ENCODE measurements at regions not wholly inside any gene's neighbourhood (a gene's known extent, or its start where the extent isn't known, plus 50 kb on each side); places are given as distances from the start of the nearest gene placed in this dataset.

DNA sequence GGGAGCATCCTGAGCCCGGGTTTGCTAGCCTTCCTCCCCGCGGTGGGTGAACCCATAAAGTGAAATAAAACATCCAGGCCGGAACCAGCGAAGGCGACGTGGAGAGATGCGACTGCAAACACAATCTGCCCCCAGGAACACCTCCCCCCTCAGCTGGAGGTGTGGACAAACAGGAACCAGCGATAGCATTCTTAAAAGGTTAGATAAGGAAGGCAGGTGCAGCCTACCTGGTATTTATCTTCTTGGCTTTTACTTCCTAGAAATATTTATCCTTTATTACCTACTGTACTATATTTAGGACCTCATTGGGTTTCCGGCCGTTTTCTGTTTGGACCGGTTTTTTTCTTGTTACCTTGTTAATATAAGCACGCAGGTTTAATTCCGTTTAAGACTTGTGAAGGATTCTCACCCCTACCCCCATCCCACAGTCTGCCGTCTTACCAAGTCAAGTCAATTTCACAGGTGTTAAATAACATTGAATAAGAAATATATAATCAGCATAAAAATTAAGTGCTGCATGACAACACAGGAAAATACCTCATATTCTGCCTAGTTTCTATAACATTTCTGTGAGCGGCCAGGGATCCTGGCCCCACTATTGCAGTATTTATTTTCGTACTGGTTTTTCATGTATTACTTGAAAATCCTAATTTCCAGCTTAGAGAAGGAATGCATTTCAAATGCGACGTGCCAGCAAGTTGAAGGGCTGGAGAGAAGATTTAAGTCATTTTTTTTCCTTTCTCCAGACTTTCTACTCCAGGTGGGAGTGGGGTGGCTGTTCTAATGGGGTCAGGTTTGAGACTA is 224.0 kb upstream of the ID2 start:
- no peak overlapping the region for H3K27ac Mint-ChIP-seq
- peaks cover 12% of the 10 kb centered on the region for H3K4me1 Mint-ChIP-seq (ENCODE audit: low read depth)
- peaks cover 53% of the 10 kb centered on the region for H3K27me3 Mint-ChIP-seq
- H3K4me3 Mint-ChIP-seq: no peak overlapping the region
- no peaks in the 10 kb centered on the region for H3K9me3 Mint-ChIP-seq
- no peaks in the 10 kb centered on the region for H3K36me3 Mint-ChIP-seq (ENCODE audit: low read depth)
- intact Hi-C loops (cut with micrococcal nuclease): no loop called here

DNA sequence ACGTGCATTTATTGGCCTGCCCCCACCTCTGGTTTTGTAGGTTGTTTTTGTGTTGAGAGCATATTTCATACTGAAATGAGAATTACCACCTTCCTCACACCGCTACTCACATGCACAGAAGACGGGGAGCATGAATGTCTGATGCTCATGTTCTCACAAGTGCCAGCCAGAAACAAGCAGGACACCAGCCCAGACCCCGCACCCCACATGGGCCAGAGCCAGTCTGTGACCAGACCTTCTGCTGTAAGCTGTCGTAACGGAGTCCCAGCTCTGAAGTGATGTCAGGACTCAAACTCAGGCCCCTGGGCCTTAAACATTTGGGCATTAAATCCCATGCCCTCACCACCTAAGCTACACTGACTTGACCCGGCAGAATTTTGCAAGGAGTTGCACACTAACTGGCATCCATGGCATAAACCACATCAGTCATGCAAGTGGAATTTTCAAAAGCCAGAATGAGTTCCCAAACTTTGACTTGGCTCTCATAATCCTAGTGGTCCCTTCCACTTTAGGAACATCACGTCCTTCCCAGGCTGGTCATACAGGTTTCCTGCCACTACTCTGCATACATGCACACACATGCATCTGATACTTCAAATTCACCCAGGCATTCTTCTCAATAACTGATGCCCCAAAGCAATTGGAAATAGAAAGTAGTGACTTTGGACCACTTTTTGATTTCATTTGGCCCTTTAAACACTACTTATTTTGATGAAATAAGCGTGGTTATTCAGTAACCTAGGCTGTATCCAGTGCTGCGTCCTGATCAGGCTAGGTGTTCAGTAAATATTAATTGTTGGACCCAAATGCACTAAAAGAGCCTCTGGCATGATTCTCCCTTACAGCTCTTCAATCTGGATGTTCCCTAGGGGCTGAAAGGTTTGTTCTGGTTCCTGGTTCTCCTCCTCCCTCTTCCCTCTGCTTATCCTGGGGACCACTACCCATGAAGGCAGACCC is 223.1 kb upstream of the ID2 start:
- Mint-ChIP-seq H3K27ac (no peak overlapping the region), H3K4me3 (no peak overlapping the region), H3K9me3 (no peaks in the 10 kb centered on the region), H3K4me1 (ENCODE audit: low read depth) (peaks cover 12% of the 10 kb centered on the region), H3K36me3 (ENCODE audit: low read depth) (no peaks in the 10 kb centered on the region), H3K27me3 (peaks cover 54% of the 10 kb centered on the region)
- intact Hi-C loops (cut with micrococcal nuclease): no loop called here

DNA sequence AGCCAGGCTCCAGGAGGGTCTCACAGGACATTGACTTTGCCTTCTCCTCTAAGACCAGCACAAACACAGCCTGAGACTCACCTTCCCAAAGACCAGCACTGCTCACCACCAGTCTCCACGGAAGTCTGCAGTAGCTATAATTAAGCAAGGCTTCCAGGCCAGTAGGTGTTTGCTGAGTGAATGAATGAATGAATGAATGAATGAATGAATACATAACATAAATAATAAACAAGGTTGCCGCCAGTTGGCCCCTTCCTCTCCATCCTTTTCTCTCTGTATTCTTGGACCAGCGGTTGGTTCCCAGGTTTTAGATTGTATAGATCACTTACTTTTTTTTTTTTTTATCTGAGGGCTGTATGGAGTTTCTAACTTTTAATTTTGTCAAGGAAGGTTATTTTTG is 222.4 kb upstream of the ID2 start:
- Mint-ChIP-seq H3K36me3 (ENCODE audit: low read depth) (no peaks in the 10 kb centered on the region), H3K4me1 (ENCODE audit: low read depth) (peaks cover 12% of the 10 kb centered on the region), H3K9me3 (no peaks in the 10 kb centered on the region), H3K4me3 (no peak overlapping the region), H3K27ac (no peak overlapping the region), H3K27me3 (peaks cover 53% of the 10 kb centered on the region)
- intact Hi-C loops (cut with micrococcal nuclease): no loop called here

GRCh38 chr2:8461341-8461740 is 220.5 kb upstream of the ID2 start:
- Mint-ChIP-seq H3K36me3 (ENCODE audit: low read depth) (no peaks in the 10 kb centered on the region), H3K4me1 (ENCODE audit: low read depth) (peaks cover 5% of the 10 kb centered on the region), H3K4me3 (no peak overlapping the region), H3K27ac (no peak overlapping the region), H3K27me3 (peaks cover 36% of the 10 kb centered on the region), H3K9me3 (no peaks in the 10 kb centered on the region)
- intact Hi-C loops (cut with micrococcal nuclease): no loop called here

DNA sequence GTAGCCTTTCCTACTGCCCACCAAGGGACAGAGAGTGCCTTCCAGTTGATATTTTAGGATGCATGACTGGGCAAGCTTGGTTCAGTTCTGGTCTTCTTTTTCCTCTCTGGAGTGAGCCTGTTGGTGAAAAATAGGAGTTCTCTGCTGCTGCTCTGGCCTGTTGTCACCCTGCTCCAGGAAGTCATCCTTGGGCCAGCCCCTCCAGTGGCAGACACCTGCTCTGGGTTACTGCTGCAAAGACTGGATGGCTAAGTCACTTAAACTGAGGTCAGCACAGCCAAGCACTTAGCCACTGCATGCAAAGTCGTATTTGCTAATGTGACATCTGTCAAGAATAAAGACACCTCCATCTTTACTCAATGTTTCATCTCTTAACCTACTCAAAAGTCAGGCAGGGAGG is 219.6 kb upstream of the ID2 start:
- Mint-ChIP-seq H3K27me3 (peaks cover 28% of the 10 kb centered on the region), H3K36me3 (ENCODE audit: low read depth) (no peaks in the 10 kb centered on the region), H3K4me1 (ENCODE audit: low read depth) (peaks cover 5% of the 10 kb centered on the region), H3K4me3 (no peak overlapping the region), H3K27ac (no peak overlapping the region), H3K9me3 (no peaks in the 10 kb centered on the region)
- intact Hi-C loops (cut with micrococcal nuclease): no loop called here

GRCh38 chr2:8462899-8463648 is 218.8 kb upstream of the ID2 start:
- Mint-ChIP-seq H3K27ac (no peak overlapping the region), H3K4me3 (no peak overlapping the region), H3K27me3 (peaks cover 21% of the 10 kb centered on the region), H3K36me3 (ENCODE audit: low read depth) (no peaks in the 10 kb centered on the region), H3K9me3 (no peaks in the 10 kb centered on the region), H3K4me1 (ENCODE audit: low read depth) (no peaks in the 10 kb centered on the region)
- intact Hi-C loops (cut with micrococcal nuclease): no loop called here

DNA sequence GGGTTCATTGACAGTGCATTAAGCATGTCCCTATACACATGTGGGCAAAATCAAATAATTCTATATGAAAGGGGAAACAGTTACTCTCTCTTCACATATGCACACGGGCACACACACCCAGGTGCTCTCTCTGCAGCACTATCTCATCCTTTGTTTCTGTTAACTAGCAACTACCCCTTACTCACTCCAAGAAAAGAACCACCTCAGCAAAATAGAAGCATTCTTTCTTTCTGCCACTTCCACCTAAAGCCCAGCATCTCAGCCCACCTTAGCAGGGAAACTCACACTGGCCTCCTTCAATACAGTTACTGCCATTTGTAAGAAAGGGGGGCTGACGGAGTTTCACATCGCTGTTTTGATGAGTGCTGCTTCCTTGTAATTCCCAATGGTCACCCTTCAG is 216.3 kb upstream of the ID2 start:
- H3K27me3 Mint-ChIP-seq: peaks cover 5% of the 10 kb centered on the region
- H3K4me3 Mint-ChIP-seq: no peak overlapping the region
- no peaks in the 10 kb centered on the region for H3K36me3 Mint-ChIP-seq (ENCODE audit: low read depth)
- H3K4me1 Mint-ChIP-seq (ENCODE audit: low read depth): peaks cover 9% of the 10 kb centered on the region
- no peak overlapping the region for H3K27ac Mint-ChIP-seq
- intact Hi-C loops (cut with micrococcal nuclease): no loop called here
- H3K9me3 Mint-ChIP-seq: no peaks in the 10 kb centered on the region

- Mint-ChIP-seq H3K27ac (no peak overlapping the region), H3K4me1 (ENCODE audit: low read depth) (peaks cover 44% of the 10 kb centered on the region), H3K4me3 (no peak overlapping the region), H3K9me3 (no peaks in the 10 kb centered on the region), H3K27me3 (peaks cover 7% of the 10 kb centered on the region), H3K36me3 (ENCODE audit: low read depth) (no peaks in the 10 kb centered on the region)
- intact Hi-C loops (cut with micrococcal nuclease): no loop called here
Observed at GRCh38 chr2:8469709-8470493, 212.0 kb upstream of the ID2 start.

DNA sequence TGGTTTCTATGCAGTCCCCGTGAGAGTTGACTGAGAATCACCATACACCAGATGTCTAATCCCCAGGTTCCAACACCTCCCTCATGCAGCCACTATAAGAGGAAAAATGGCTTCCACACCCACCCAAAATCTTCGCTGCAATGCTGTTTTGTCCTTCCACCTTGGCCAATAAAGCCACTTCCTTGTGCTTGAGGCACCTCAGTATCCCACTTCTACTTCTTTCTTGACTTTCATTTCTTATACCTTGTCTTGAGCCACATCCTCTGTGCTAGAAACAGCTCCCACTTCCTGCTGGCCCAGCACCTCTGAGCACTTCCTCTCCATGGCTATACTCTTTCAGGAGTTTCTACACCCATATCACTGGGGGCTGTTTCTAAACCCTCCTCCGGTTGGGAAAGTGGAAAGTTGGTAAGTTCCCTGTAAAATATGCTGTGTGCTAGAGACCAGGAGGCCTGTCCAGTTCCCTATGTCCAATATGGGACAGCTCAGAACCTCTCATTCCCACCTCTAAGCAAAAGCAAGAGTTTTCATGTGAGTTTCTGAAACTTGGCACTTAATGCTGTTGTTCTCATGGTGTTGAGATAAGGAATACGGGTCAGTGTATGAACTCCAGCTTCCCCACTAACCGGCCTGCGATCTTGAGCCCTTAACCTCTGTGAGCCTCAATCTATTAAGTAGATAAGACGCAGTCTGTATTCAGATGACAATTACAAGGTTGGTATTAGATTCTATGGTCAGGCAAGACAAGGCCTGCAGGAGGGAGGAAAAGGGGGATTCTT is 209.1 kb upstream of the ID2 start:
- H3K27me3 Mint-ChIP-seq: peaks cover 21% of the 10 kb centered on the region
- no peaks in the 10 kb centered on the region for H3K36me3 Mint-ChIP-seq (ENCODE audit: low read depth)
- no peaks in the 10 kb centered on the region for H3K9me3 Mint-ChIP-seq
- peaks cover 70% of the 10 kb centered on the region for H3K4me1 Mint-ChIP-seq (ENCODE audit: low read depth)
- H3K4me3 Mint-ChIP-seq: no peak overlapping the region
- no peak overlapping the region for H3K27ac Mint-ChIP-seq
- intact Hi-C loops (cut with micrococcal nuclease): no loop called here

- no peak overlapping the region for H3K27ac Mint-ChIP-seq
- peaks cover 85% of the 10 kb centered on the region for H3K4me1 Mint-ChIP-seq (ENCODE audit: low read depth)
- H3K9me3 Mint-ChIP-seq: no peaks in the 10 kb centered on the region
- peaks cover 28% of the 10 kb centered on the region for H3K27me3 Mint-ChIP-seq
- intact Hi-C loops (cut with micrococcal nuclease): no loop called here
- H3K4me3 Mint-ChIP-seq: no peak overlapping the region
- H3K36me3 Mint-ChIP-seq (ENCODE audit: low read depth): no peaks in the 10 kb centered on the region
Observed at GRCh38 chr2:8475349-8476031, 206.4 kb upstream of the ID2 start.

DNA sequence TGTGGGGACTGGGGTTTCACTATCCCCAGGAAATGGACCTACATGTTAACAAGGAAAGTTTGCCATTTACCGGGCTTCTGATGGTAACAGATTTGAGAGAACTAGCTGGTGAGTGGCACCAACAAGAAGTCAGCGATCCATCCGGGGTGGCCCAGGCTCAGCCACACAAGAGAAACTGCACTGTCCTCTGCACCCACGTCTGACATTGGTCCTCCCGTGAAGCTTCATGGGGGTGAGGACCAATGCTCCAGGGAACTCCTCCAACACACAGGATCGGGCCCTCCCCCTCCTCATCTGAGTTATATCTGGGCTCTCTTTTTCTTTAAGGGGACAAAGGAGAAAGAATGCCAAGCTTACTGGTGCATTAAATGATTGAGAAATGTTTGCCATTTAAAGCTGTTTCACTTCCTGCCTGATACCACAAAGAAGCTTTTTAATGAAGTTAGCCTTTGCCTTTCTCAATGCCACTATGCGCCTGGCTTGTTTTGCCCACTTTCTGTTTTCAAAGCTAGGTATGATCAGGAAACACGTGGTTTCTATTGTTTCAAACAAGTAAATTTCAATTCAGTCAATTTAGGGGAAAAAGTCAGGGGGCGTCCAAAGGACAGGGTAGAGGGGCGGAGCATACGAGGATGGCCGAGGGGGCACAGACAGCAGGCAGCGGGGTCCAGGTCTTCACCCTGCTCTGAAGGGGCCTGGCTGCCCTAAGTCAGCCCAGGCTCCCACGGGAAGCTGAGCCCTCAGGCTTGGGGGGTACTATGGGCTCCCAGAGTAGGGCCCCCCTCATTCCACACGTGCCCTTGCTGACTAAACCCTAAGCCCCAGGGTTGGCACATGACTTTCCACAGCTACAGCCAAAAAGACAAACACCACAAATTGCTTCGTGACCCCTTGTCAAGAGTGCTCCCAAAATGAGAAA is 204.0 kb upstream of the ID2 start:
- H3K4me3 Mint-ChIP-seq: peak overlapping the region; percentile 44
- no peaks in the 10 kb centered on the region for H3K36me3 Mint-ChIP-seq (ENCODE audit: low read depth)
- peaks cover 81% of the 10 kb centered on the region for H3K4me1 Mint-ChIP-seq (ENCODE audit: low read depth)
- H3K9me3 Mint-ChIP-seq: no peaks in the 10 kb centered on the region
- peak overlapping the region; percentile 25 for H3K27ac Mint-ChIP-seq
- intact Hi-C loops (cut with micrococcal nuclease): no loop called here
- peaks cover 28% of the 10 kb centered on the region for H3K27me3 Mint-ChIP-seq

- peaks cover 28% of the 10 kb centered on the region for H3K27me3 Mint-ChIP-seq
- no peaks in the 10 kb centered on the region for H3K36me3 Mint-ChIP-seq (ENCODE audit: low read depth)
- no peak overlapping the region for H3K4me3 Mint-ChIP-seq
- peak overlapping the region; percentile 25 for H3K27ac Mint-ChIP-seq
- no peaks in the 10 kb centered on the region for H3K9me3 Mint-ChIP-seq
- peaks cover 79% of the 10 kb centered on the region for H3K4me1 Mint-ChIP-seq (ENCODE audit: low read depth)
- intact Hi-C loops (cut with micrococcal nuclease): no loop called here
Observed at GRCh38 chr2:8478471-8478793, 203.4 kb upstream of the ID2 start.

Measured in dendritic cell treated with granulocyte-macrophage colony-stimulating factor and Interleukin-4, amounts not matched to agents 40 ng/mL and 50 ng/mL, for 4 days (primary cell).